Gastroesophageal sphincter (tissue), 3 donors: ENCODE measurements at regions not wholly inside any gene's neighbourhood (a gene's known extent, or its start where the extent isn't known, plus 50 kb on each side); places are given as distances from the start of the nearest gene placed in this dataset.
"Not testable (repeated sequence)": the region's sequence is repeated elsewhere in the genome, so short reads cannot be mapped to it uniquely, and the experiment has no call there.

Experiments used
- CTCF ChIP-seq, 4 experiments: fragments of 200-600 bp in 2 of 4; fragments of 450-650 bp in 2 of 4; sonication (generic) in 1 of 4; IDR thresholded peaks; one replicate each; pipeline ENCODE4 v1.5.1; 2017 to 2019; ENCODE audit warnings: antibody characterized with exemption in 4 of 4, mild to moderate bottlenecking in 2 of 4, moderate library complexity in 2 of 4
- EP300 ChIP-seq: sonication (generic); formaldehyde crosslinking; IDR thresholded peaks from one replicate; pipeline ENCODE4 v1.6.1; 2017; ENCODE audit warnings: antibody characterized with exemption, mild to moderate bottlenecking

- not testable (repeated sequence) for TF ChIP-seq CTCF (IDR thresholded peaks at IDR 0.05); EP300
These were observed 67.5 kb upstream of the TBX18 start for GRCh38 chr6:84831924-84832323.
